ENCODE measurements at regions not wholly inside any gene's neighbourhood (a gene's known extent, or its start where the extent isn't known, plus 50 kb on each side); places are given as distances from the start of the nearest gene placed in this dataset.
"Not testable (repeated sequence)": the region's sequence is repeated elsewhere in the genome, so short reads cannot be mapped to it uniquely, and the experiment has no call there.

DNA sequence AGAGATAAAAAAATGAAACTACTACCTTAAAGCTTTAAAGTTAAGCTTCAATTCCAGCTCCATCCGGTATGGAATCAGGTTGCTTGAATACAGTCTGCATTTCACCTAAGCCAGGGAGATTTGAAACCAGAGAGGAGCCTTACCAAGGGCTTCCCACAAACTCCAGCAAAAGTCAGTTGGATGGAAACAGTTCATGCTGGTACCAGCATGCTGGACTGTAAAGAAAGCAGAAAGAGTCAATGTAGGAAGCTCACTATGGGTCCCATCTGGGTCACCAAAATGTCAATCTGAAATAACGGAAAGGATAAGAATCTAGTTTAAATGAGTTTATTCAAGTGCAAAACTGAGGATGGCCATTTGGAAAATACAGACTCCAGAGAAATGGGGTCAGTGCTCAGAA, 65.3 kb downstream of the CDO1 start:
- no peak for DNase-seq
- H3K4me1 Mint-ChIP-seq, result no peaks in the 10 kb centered on the region
- H3K27ac Mint-ChIP-seq, result no peak overlapping the region
- ChIA-PET CTCF (interaction anchor here (1.2 kb wide), 1 partner anchor 18 kb away, joined by 3 read pairs; no protein-coding TSS in a partner anchor), POLR2A (no interaction called here)
- no peak overlapping the region for H3K4me3 Mint-ChIP-seq
- H3K27me3 Mint-ChIP-seq, result peaks cover 25% of the 10 kb centered on the region
- H3K36me3 Mint-ChIP-seq (ENCODE audit: low read depth), result no peaks in the 10 kb centered on the region
- H3K9me3 Mint-ChIP-seq, result peaks cover 2% of the 10 kb centered on the region

DNA sequence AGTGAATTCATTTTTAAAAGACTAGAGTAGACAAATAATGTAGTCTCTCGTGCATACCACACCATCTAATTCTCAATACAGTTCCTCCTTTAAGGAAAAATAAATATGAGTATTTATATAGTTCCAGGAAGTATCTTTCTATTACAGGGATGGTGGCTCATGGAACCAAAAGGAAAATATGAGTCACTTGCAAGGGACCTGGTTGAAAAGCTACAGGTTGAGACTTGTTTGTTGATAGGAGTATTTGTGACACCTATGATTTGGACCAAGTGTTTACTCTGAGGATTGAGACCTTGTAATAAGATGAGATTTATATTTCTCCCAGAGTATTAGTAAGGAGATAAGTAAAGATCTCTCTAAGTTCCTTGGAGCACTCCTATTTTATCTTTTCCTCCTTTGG, 67.4 kb downstream of the CDO1 start:
- DNase-seq, result no peak
- H3K4me1 Mint-ChIP-seq, result no peaks in the 10 kb centered on the region
- H3K4me3 Mint-ChIP-seq, result no peak overlapping the region
- no peak overlapping the region for H3K27ac Mint-ChIP-seq
- ChIA-PET POLR2A (no interaction called here), CTCF (no interaction called here)
- H3K9me3 Mint-ChIP-seq, result peaks cover 5% of the 10 kb centered on the region
- H3K36me3 Mint-ChIP-seq (ENCODE audit: low read depth), result no peaks in the 10 kb centered on the region
- peaks cover 28% of the 10 kb centered on the region for H3K27me3 Mint-ChIP-seq

DNA sequence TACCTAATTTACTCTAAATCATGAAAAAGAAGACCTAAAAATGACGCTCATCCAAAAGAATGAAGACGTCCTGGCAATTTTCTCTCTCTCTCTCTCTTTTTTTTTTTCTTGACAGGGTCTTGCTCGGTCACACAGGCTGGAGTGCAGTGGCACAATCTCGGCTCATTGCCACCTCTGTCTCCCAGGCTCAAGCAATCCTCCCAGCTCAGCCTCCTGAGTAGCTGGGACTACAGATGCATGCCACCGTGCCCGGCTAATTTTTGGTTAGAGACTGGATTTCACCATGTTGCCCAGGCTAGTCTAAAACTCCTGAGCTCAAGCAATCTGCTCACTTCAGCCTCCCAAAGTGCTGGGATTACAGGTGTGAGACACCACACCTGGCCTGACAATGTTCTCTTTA, 77.2 kb downstream of the CDO1 start:
- H3K4me1 Mint-ChIP-seq, CTCF ChIA-PET: not testable (repeated sequence)

DNA sequence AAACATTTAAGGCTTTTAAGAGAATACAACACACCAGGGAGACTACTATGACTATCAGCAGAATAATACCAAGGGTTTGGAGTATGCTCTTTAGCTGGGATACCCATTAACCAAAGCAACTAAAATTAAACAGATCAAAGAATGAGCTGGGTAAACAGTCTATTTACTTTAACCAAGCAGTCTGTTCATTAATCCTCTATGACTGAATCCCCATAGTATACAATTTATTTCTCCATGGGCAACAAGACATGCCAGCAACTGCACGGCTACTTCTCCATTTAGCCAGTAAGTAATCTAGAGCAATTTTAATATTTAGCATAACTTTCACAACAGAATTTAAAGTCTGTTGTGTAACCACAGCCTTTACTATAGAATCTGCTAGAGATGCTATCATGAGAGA, 77.6 kb downstream of the CDO1 start:
- ChIA-PET CTCF (no interaction called here), POLR2A (no interaction called here)
- Mint-ChIP-seq H3K9me3 (peaks cover under 1% of the 10 kb centered on the region), H3K27me3 (peaks cover 59% of the 10 kb centered on the region), H3K27ac (no peak overlapping the region), H3K36me3 (ENCODE audit: low read depth) (peaks cover 2% of the 10 kb centered on the region), H3K4me1 (peaks cover 2% of the 10 kb centered on the region), H3K4me3 (no peak overlapping the region)
- no peak for DNase-seq

More for the DNA sequence above, 77.2 kb downstream of the CDO1 start:
- H3K36me3 Mint-ChIP-seq (ENCODE audit: low read depth); H3K9me3 Mint-ChIP-seq; DNase-seq; H3K27ac Mint-ChIP-seq; POLR2A ChIA-PET; H3K4me3 Mint-ChIP-seq: not testable (repeated sequence)
- peaks cover 61% of the 10 kb centered on the region for H3K27me3 Mint-ChIP-seq

DNA sequence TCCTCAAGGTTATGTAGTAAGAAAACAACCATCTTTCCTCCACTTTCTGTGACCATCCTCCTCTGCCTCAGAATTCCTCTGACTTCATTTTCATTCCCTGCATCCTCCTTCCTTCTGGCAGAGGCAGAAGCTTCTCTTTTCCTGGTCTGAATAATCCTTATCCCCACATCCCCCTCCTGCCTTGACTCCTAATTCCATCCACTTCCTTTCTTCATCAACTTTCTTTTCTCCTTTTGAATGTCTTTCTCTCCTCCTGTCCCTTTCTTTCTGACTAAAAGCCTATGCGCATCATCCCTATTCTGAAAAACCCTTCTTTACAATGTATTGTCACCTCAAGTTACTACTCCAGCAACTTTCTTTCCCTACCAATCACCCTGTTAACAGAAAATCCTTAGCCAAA, 79.0 kb downstream of the CDO1 start:
- H3K36me3 Mint-ChIP-seq (ENCODE audit: low read depth), result peaks cover 2% of the 10 kb centered on the region

DNA sequence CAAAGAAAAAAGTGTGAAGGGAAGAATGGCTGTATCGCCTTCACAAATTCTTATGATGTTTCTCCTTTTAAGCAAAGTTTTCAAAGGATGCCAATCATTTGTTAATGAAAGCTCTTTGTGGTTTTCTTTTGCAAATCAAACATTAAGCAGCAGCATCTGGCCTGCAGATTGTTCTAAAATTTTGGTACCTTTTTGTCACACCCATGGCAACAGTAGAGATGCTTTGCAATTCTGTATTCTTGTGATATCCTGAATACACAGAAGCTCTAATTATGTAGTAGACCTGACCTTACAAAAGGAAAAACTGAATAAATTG, 79.8 kb downstream of the CDO1 start:
- Mint-ChIP-seq H3K9me3 (no peaks in the 10 kb centered on the region), H3K4me3 (no peak overlapping the region), H3K36me3 (ENCODE audit: low read depth) (peaks cover 2% of the 10 kb centered on the region), H3K27me3 (peaks cover 56% of the 10 kb centered on the region), H3K27ac (no peak overlapping the region), H3K4me1 (peaks cover 2% of the 10 kb centered on the region)
- DNase-seq, result no peak
- ChIA-PET POLR2A (no interaction called here), CTCF (no interaction called here)

More for the DNA sequence above, 79.0 kb downstream of the CDO1 start:
- CTCF ChIA-PET, result no interaction called here
- Mint-ChIP-seq H3K27me3 (peaks cover 64% of the 10 kb centered on the region), H3K4me1 (peaks cover 2% of the 10 kb centered on the region), H3K27ac (no peak overlapping the region), H3K4me3 (no peak overlapping the region), H3K9me3 (no peaks in the 10 kb centered on the region)
- no peak for DNase-seq
- POLR2A ChIA-PET, result no interaction called here

DNA sequence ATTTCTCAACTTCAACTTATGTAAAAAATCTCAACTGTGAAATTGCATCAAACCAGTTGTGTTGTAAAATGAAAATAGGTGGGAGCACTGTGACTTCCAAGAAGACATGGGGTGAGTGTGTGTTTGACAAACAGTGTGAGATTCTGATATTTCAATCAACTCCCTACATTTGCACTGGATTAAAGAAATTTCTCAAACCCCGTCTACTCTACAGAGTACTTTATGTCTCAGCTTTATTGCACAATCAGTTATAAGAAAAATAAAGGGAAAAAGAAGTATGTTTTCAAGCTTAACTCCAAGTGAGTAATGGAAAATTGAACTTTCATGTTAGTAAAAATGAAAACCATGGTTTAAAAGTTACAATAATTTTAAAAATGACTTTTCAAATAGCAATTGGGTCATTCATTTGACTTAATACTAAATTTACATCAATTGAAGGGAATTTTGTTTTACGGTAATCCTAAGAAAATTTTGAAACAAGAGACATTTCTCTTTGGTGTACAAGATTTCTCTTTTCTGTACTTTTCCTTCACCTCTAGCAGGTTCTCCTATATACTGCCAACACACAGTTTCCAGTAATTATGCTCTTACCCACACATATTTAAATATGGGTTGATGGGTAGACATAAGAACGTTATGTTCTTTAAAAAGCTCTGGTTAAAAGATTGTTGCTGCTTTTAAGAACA, 80.3 kb downstream of the CDO1 start:
- peaks cover 2% of the 10 kb centered on the region for H3K4me1 Mint-ChIP-seq
- H3K36me3 Mint-ChIP-seq (ENCODE audit: low read depth), result peaks cover 2% of the 10 kb centered on the region
- no peak overlapping the region for H3K27ac Mint-ChIP-seq
- H3K4me3 Mint-ChIP-seq, result no peak overlapping the region
- ChIA-PET CTCF (no interaction called here), POLR2A (no interaction called here)
- H3K9me3 Mint-ChIP-seq, result no peaks in the 10 kb centered on the region
- H3K27me3 Mint-ChIP-seq, result peaks cover 52% of the 10 kb centered on the region
- DNase-seq, result no peak

DNA sequence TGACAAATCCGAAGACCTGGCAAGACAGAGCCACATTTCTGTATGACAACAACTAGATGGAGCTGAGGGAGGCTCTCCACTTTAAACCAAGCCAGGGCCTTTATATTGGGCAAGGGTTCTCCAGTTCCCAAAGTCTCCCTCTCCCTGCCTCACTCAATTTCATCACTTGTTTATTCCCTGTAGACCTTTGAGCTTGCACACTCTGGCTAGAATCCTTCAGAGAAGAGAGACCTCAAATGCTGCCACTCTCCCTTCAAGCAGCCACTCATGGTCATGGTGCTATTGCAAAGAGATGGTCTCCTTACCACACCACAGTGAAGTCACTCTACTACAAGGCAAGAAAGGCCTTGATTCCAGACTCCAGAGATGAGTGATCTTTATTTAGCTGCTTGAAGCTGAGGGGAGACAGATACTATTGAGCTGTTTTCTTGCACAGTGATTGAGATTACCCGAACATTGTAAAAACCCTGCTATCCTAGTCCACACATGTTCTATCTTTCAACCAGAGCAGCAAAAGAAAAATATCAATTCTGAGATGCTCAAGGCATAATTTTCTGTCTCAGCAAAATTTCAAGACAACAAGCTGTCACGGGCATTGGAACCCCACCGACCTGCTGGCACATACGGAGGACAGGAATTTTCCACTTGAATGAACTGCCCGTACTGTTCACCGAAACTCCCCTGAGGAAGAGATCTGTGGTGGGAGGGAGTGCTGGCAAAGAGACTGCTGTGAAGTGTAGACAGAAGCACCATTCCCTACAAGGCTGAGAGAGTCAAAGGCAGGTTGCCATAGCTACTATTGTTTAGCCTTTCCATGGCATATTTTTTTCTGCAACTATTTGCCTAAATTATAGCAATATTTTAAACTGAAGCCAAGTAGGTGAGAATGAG, 81.1 kb downstream of the CDO1 start:
- CTCF ChIA-PET, result no interaction called here
- H3K4me1 Mint-ChIP-seq, result peaks cover 2% of the 10 kb centered on the region
- POLR2A ChIA-PET, result interaction anchor here (0.7 kb wide), 1 partner anchor 105 kb away, joined by 3 read pairs; the partner anchor contains the start of gene ATG12

DNA sequence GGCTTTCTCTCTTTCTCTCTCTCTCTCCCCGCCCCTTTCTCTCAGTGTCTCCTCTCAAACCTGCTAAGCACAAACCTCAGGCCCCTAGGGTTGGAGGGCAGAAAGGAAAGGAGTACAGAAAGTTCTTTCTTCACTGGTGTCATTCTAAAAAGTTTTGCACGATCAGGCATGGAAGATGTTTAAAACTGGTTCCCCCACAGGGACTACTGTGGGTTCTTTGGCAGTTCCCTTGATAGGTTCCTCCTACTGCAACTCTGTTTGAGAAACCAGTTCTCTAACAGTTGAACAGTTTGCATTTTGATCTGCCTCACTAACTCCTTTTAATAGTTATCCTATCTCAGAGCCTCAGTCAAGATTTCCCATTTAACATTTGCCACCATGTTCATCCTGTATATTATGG, 82.9 kb downstream of the CDO1 start:
- H3K27me3 Mint-ChIP-seq, result peaks cover 42% of the 10 kb centered on the region
- H3K9me3 Mint-ChIP-seq, result no peaks in the 10 kb centered on the region
- CTCF ChIA-PET, result no interaction called here
- DNase-seq, result no peak
- H3K4me3 Mint-ChIP-seq, result no peak overlapping the region
- peaks cover 2% of the 10 kb centered on the region for H3K4me1 Mint-ChIP-seq
- H3K27ac Mint-ChIP-seq, result no peak overlapping the region
- POLR2A ChIA-PET, result no interaction called here
- peaks cover 2% of the 10 kb centered on the region for H3K36me3 Mint-ChIP-seq (ENCODE audit: low read depth)

More for the DNA sequence above, 81.1 kb downstream of the CDO1 start:
- no peaks in the 10 kb centered on the region for H3K9me3 Mint-ChIP-seq
- peaks cover 50% of the 10 kb centered on the region for H3K27me3 Mint-ChIP-seq
- H3K27ac Mint-ChIP-seq, result no peak overlapping the region
- no peak overlapping the region for H3K4me3 Mint-ChIP-seq
- peaks cover 2% of the 10 kb centered on the region for H3K36me3 Mint-ChIP-seq (ENCODE audit: low read depth)
- DNase-seq, result no peak

DNA sequence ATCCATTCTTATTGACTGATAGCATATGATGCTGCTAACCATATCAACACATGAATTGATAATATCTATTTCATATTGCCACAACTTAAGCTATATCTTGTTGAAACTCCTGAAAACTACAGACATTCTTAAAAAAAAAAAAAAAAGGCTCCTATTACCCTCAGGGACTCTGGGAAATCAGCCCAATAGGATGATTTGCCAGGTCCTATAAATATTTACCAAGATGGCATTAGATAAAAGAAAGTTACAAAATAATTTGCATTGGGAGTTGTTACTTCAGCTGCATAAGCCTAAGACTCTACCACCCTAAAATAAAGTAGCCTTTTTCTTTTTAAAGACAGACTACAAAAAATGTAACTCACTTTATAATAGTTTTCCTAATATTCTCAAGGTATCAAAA, 84.4 kb downstream of the CDO1 start:
- H3K36me3 Mint-ChIP-seq (ENCODE audit: low read depth), result peaks cover 2% of the 10 kb centered on the region
- ChIA-PET CTCF (no interaction called here), POLR2A (no interaction called here)
- H3K4me1 Mint-ChIP-seq, result peaks cover 2% of the 10 kb centered on the region
- DNase-seq, result no peak
- H3K4me3 Mint-ChIP-seq, result no peak overlapping the region
- H3K27ac Mint-ChIP-seq, result no peak overlapping the region
- H3K9me3 Mint-ChIP-seq, result no peaks in the 10 kb centered on the region
- H3K27me3 Mint-ChIP-seq, result peaks cover 33% of the 10 kb centered on the region

DNA sequence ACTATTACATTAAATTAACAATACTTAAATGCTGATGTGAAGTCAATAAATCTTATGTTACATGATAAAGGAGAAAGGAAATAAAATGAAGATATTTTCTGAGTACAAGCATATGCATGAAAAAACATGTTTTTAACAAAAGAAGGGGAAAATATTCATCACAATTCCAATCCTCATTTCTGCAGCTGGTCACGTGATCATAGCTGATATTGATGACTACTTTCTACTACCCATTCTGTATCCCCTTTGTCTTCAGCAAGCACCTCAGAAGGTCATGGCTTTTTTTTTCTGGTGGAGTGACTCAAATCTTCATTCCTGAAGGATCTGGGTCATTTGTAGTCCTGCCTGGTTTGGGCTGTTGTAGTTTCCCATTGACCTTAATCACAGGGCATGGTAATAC, 90.9 kb downstream of the CDO1 start:
- CTCF ChIA-PET, result no interaction called here
- POLR2A ChIA-PET, result no interaction called here
- no peaks in the 10 kb centered on the region for H3K9me3 Mint-ChIP-seq
- peaks cover 19% of the 10 kb centered on the region for H3K27me3 Mint-ChIP-seq
- no peak overlapping the region for H3K4me3 Mint-ChIP-seq
- H3K27ac Mint-ChIP-seq, result no peak overlapping the region
- no peak for DNase-seq
- no peaks in the 10 kb centered on the region for H3K4me1 Mint-ChIP-seq
- no peaks in the 10 kb centered on the region for H3K36me3 Mint-ChIP-seq (ENCODE audit: low read depth)

DNA sequence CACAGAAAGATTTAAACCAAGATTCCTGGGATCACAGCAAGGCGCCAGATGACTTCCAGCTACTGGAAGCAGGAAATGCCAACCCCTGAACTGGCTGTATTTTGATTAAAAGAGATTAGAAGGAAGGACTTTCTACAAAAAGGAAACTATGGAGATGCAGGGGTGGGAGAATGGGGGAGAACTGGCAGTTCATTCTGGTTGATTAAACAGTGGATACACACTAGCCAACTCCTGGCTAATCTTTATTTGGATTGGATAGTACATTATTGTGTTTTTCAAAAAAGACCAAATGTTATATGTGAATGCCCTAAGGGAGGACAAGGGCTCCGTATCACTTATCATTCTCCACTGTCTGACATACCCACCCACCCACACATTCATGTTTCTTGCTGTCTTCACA, 93.2 kb downstream of the CDO1 start:
- H3K4me3 Mint-ChIP-seq, result no peak overlapping the region
- DNase-seq, result no peak
- CTCF ChIA-PET, result no interaction called here
- H3K36me3 Mint-ChIP-seq (ENCODE audit: low read depth), result no peaks in the 10 kb centered on the region
- H3K9me3 Mint-ChIP-seq, result no peaks in the 10 kb centered on the region
- H3K27ac Mint-ChIP-seq, result no peak overlapping the region
- H3K27me3 Mint-ChIP-seq, result peaks cover 22% of the 10 kb centered on the region
- no peaks in the 10 kb centered on the region for H3K4me1 Mint-ChIP-seq
- POLR2A ChIA-PET, result no interaction called here

DNA sequence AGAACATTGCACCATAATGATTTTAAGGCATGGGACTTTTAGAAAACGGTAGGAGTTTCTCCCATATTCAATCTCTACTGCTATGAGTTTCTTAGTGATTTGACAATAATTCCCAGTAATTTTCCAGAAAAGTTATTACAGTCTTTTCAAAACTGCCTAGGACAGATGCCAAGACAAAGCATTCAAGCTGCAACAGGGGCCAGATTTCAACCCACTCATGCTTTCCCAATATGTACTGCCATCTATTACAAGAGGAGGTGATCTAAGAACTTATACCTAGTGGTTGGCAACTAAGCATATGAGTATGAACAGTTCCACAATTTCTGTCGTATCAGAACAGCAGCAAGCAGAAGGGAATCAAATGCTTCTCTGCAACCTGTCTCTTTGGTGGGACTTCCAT, 95.1 kb upstream of the TMED7 start:
- no peaks in the 10 kb centered on the region for H3K4me1 Mint-ChIP-seq
- H3K4me3 Mint-ChIP-seq, result no peak overlapping the region
- ChIA-PET CTCF (no interaction called here), POLR2A (no interaction called here)
- DNase-seq, result no peak
- no peaks in the 10 kb centered on the region for H3K36me3 Mint-ChIP-seq (ENCODE audit: low read depth)
- no peak overlapping the region for H3K27ac Mint-ChIP-seq
- H3K27me3 Mint-ChIP-seq, result peaks cover 27% of the 10 kb centered on the region
- H3K9me3 Mint-ChIP-seq, result no peaks in the 10 kb centered on the region

DNA sequence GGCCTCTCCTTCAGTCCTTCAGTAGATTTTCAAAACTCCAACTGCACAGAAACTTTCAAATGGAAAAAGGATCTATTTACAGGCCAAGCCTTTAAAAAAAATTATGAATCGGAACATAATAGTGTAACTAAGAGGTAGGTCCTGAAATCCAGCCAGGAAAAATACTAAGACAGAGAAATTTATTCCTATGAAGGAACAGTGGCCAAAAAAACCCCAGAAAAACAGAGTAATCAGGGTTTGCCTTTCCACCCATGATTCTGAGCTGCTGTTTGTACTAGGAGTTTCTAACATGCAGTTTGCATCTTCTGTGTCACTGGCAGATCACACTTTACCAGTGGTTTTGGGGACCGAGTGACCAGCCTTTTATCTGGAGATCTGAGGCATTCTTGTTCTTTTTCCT, 93.1 kb upstream of the TMED7 start:
- ChIA-PET POLR2A (no interaction called here), CTCF (no interaction called here)
- H3K4me1 Mint-ChIP-seq, result no peaks in the 10 kb centered on the region
- no peaks in the 10 kb centered on the region for H3K36me3 Mint-ChIP-seq (ENCODE audit: low read depth)
- peaks cover 27% of the 10 kb centered on the region for H3K27me3 Mint-ChIP-seq
- H3K9me3 Mint-ChIP-seq, result no peaks in the 10 kb centered on the region
- no peak overlapping the region for H3K27ac Mint-ChIP-seq
- DNase-seq, result no peak
- no peak overlapping the region for H3K4me3 Mint-ChIP-seq
